GM18873 (cell line): ENCODE measurements at regions not wholly inside any gene's neighbourhood (a gene's known extent, or its start where the extent isn't known, plus 50 kb on each side); places are given as distances from the start of the nearest gene placed in this dataset.
"Not testable (repeated sequence)": the region's sequence is repeated elsewhere in the genome, so short reads cannot be mapped to it uniquely, and the experiment has no call there.

ENCODE experiments used
- ATAC-seq: cut with Tn5 transposase; IDR thresholded peaks from one replicate; pipeline ENCODE4 v1.9.1; 2021; ENCODE audit warnings: mild to moderate bottlenecking, moderate library complexity, moderate number of reproducible peaks; ENCODE audit not compliant: unreplicated experiment, low FRiP score

- no peak for ATAC-seq
Observed at GRCh38 chr10:65571011-65571570, 1354.7 kb upstream of the LRRTM3 start.

- ATAC-seq, result no peak
Observed at GRCh38 chr10:65581426-65582026, 1344.3 kb upstream of the LRRTM3 start.

- ATAC-seq, result no peak
Observed at GRCh38 chr10:65602182-65602865, 1323.5 kb upstream of the LRRTM3 start.

DNA sequence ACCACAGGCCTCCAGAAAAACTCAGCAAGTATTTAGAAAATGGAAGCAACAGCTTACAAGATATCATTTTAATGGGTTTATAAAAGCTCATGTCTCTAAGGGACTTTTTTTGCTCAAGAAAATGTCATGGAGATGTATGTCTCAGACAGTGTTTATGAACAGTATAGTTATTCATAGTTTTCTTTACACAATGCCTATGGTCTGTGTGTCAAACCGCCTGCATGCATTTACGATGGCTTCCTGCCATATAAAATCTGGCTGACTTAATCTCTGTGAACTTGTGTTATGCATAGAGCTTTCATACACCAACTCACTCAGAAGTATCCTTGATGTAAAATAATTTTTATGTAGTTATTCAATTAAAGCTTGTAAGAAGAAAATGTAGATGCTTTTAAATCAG, 1314.2 kb upstream of the LRRTM3 start:
- ATAC-seq, result no peak

- no peak for ATAC-seq
Observed at GRCh38 chr10:65614956-65615565, 1310.8 kb upstream of the LRRTM3 start.

DNA sequence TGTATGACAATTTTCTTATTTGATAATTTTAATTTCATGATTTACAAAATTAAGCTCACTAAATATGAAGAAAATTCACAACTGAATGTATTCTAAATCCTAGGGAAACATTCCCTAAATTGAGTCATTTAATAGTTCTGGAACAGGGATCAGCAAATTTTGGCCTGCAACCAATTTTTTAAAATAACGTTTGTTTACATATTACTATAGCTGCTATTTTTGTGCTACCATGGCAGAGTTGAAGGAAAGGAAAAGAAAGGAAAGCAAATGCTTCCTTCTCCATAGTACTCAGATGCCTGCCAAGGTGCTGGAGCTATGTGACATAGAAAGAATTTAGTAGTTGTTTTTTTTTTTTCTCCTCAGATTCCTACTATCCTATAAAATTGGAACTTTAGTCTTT, 1307.7 kb upstream of the LRRTM3 start:
- no peak for ATAC-seq

- no peak for ATAC-seq
Observed at GRCh38 chr10:65620404-65621048, 1305.3 kb upstream of the LRRTM3 start.

- ATAC-seq, result no peak
Observed at GRCh38 chr10:65622608-65623007, 1303.2 kb upstream of the LRRTM3 start.

GRCh38 chr10:65628493-65629139, 1297.2 kb upstream of the LRRTM3 start:
- no peak for ATAC-seq

DNA sequence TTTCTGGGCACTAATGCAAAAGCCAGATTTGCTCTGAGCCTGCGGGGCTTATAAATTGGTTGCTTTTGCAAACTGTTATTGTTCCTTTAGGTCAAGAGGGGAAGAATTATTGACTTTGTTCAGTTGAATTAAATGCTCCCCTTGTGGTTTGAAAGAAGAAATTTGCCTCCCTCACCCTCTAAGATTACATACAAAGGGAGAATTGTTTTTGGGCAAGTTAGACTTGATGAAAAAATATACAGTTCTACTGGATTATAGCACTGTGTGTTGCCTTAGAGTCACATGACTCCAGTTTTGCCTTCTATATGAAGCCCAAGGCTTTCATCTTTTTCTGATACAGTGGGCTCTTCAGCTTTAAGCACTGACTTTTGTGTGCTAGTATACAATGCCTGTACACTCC, 1265.8 kb upstream of the LRRTM3 start:
- no peak for ATAC-seq

GRCh38 chr10:65670087-65670486, 1255.7 kb upstream of the LRRTM3 start:
- no peak for ATAC-seq

DNA sequence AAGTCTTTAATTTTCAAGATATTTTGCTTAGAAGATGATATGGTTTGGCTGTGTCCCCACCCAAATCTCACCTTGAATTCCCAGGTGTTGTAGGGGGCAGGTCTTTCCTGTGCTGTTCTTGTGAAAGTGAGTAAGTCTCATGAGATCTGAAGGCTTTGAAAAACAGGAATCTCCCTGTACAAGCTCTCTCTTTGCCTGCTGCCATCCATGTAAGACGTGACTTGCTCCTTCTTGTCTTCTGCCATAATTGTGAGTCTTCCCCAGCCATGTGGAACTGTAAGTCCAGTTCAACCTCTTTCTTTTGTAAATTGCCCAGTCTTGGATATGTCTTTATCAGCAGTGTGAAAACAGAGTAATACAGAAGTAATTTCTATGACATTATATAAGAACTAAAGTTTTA, 1255.2 kb upstream of the LRRTM3 start:
- ATAC-seq, result not testable (repeated sequence)

DNA sequence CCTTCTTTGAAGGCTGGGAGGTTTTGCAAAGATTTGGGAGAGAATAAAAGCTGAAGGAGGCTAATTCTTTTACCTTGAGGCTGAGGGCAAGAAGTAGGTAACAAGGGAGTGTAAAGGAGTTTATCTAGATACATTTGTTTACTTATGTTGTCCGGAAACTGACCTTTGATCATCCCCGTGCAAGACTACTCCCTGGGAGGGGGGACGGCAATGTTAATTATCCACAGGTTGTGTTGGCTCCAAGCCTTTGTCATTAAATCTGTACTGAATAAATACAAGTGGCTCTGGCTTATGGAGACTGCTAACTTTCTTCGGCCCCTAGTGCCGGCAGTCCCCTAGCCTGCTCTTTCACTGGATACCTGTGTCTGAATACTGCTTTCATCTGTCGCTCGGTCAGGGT, 1250.6 kb upstream of the LRRTM3 start:
- ATAC-seq, result no peak

DNA sequence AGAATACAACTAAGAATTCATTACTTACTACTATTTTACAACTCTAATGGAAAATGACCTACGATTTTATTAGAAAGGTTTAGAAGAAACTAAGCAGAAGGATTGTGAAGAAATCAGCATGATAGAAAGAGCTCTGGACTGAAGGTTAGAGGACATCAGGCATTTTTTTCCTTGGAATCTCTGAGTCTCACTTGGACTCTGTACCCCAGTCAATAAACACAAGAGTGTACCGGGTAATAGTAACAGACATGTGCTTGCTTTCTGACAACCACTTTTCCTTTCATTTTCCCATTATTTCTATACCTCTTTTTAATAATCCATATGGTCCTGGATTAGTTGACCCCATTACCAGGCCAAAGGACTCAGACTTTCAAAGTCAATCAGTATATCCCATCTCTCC, 1240.9 kb upstream of the LRRTM3 start:
- no peak for ATAC-seq

DNA sequence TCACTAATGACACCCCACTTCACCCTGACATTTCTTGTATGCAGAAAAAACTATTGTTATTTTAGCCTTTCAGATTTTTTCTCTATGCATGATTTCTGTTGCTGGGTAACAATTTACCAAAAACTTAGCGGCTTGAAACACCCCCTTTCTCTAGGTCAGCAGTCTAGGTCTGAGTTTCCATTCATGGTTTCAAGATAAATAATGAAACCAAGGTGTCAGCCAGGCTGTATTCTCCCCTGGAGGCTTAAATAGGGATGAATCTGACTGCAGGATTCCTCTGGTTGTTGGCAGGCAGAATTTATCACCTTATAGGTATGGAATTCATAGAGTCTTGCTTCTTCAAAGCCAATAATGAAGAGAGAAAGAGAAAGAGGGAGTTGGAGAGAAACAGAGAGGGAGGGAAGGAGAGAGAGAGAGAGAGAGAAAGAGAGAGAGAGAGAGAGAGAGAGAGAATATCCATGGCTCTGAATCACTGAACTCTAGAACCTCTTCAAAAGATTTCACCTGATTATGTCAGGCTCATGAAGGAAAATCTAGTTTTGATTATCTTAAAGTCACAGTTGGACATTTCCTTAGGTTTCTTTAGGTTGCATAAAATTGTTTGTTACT, 1224.6 kb upstream of the LRRTM3 start:
- no peak for ATAC-seq

GRCh38 chr10:65708057-65708456, 1217.8 kb upstream of the LRRTM3 start:
- no peak for ATAC-seq

DNA sequence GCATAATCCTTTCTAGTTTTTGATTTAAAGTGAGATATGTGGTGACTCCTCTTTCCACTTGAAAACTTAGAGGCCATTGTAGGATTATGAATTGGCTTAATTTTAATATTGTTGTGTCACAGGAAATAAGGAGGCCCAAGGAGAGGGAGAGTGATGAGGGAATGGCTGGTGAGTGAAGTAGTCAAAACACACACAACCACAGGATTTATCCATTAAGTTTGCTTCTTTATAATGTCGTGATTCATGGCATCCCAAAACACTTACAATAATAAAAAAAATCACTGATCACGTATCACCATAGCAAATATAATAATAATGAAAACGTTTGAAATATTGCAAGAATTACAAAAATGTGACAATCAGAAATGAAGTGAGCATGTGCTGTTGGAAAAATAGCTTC, 1215.5 kb upstream of the LRRTM3 start:
- ATAC-seq, result no peak

DNA sequence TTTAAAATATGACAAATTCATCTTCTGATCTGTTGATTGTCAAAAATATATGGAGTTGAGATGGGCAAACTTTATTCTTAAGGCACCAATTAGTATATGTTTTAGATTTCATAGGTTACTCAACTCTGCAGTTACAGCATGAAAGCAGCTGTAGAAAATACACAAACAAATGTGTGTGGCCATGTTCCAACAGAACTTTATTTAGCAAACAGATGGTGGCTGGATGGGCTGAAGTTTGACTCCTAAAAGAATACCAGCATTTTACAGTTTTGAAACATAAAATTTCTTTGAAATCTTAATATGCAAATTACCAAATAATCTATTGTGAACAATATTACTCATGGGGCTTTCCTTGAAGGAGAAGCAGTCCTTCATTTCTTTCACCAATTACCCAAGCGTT, 1206.0 kb upstream of the LRRTM3 start:
- ATAC-seq, result no peak

DNA sequence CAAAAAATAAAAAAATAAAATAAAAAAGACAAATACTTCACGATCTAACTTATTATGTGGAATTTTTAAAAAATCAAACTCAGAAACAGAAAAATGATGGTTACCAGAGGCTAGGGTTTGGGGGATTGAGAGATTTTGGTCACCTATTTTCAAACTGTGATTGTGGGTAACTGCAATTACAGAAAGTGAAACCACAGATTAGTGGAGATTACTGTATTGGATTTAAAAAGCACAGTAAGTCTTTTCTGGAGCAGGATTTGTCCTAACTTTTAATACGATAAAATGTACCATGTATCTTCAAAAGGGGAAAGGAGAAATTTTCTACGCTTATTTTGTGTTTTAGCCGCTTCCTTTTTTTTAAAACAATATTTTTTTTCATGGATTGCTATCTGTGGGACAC, 1204.9 kb upstream of the LRRTM3 start:
- ATAC-seq, result no peak

DNA sequence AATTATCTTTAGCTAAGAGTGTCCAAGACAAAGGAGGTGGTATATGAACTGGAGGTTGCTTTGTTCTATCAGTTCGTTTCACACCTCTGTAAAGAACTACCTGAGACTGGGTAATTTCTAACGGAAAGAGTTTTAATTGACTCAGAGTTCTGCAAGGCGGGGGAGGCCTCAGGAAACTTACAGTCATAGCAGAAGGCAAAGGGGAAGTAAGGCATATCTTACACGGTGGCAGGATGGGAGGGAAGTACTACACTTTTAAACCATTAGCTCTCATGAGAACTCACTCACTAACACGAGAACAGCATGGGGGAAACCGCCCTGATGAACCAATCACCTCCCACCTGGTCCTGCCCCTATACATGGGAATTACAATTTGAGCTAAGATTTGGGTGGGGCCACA, 1202.3 kb upstream of the LRRTM3 start:
- ATAC-seq, result no peak
